NCI-H460 (cell line): ENCODE measurements at regions not wholly inside any gene's neighbourhood (a gene's known extent, or its start where the extent isn't known, plus 50 kb on each side); places are given as distances from the start of the nearest gene placed in this dataset.

ENCODE experiments used
- DNase-seq: peaks from one replicate; pipeline ENCODE4 v3.0.0-alpha.2; 2016; ENCODE audit warnings: low read depth; ENCODE audit errors: extremely low read depth

GRCh38 chr2:17309741-17310339 is 208.4 kb downstream of the RAD51AP2 start:
- DNase-seq = peak; percentile 40

DNA sequence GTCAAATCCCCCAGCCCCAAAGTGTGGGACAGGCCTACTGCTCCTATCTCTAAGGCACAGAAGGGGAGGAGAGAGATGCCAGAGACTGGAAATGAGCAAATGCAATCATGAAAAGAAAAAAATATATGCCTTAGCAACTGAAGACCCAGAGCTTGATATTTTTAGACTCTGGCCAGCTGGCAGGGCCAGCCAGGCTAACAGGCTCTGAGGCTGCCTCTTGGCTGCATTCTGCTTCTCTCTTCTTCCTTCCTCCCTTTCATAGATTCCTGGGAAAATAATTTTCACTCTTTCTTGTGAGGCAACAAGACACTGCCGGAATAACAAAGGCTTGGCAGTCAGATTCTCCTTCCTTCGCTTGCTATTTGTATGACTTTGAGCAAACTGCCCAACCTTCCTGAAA is 209.1 kb downstream of the RAD51AP2 start:
- no peak for DNase-seq

- no peak for DNase-seq
Measured at GRCh38 chr2:17306706-17307105, 211.5 kb downstream of the RAD51AP2 start.

DNA sequence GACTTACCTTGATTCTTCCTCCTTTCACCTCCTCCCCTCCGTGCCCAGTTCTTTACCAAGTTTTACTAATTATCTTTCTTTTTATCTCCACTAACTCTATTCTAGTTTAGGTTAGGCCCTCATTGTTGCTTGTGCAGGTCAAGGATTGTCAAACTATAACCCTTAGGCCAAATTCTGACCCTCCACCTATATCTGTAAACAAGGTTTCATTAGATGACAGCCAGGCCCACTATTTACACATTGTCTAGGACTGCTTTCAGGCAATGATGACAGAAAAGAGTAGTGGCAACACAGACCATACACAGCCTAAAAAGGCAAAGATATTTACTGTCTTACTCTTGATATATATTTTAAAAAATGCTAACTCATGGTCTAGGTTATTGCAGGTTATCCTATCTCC is 212.0 kb downstream of the RAD51AP2 start:
- DNase-seq = no peak

DNA sequence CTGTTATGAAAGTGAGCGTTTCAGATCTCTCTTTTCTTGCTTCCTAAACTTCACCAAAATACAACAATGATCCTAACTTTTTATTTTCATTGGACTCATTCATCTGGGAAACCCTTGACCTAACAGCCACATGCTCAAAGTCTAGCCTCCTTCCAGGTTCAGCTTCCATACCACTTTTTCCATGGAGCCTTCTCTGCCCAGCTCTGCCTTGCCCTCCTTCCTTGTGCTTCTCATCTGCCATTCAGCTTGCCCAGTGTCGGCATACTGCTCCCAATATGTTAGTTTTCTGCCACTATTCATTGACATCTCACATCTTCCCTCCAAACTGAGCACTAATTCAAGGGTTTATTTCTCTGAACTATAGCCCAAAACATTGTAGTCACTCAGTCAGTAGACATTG is 214.7 kb downstream of the RAD51AP2 start:
- no peak for DNase-seq

GRCh38 chr2:17303054-17303453 is 215.2 kb downstream of the RAD51AP2 start:
- DNase-seq = no peak

DNA sequence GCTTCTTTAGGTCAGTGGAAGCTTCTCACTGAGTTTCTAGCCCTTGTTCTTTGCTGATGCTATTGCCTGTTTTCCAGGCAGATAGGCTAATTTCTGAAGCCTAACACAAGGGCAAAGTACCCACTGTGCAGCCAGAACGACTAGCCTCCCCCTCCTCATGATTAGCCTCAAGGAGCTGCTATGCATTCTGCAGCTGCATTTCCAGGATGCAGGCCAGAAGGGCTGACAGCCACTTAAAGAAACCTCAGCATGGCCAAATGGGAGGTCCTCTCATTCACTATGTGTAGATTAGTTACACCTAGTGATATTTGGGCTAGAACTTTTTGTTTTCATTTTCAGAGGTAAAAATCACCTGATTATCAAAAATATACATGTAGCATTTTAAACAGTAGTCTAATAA is 216.0 kb downstream of the RAD51AP2 start:
- no peak for DNase-seq

DNA sequence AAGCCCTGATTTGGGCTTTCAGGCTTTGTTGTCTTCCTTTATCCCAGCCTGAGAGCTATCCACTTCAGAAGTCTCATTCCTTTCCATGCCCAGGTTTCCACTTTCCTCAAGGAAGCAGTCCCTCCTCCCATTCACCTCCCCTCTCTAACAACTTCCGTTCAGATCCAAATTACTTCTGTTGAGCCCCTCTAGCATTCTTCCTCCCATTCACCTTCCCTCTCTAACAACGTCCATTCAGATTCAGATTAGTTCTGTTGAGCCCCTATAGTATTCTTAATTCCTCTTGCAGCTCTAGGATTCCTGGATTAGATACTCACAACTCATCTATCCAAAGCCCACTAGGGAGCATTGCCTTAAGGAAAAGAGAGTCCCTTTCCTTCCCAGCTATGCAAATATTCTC is 216.8 kb downstream of the RAD51AP2 start:
- no peak for DNase-seq

DNA sequence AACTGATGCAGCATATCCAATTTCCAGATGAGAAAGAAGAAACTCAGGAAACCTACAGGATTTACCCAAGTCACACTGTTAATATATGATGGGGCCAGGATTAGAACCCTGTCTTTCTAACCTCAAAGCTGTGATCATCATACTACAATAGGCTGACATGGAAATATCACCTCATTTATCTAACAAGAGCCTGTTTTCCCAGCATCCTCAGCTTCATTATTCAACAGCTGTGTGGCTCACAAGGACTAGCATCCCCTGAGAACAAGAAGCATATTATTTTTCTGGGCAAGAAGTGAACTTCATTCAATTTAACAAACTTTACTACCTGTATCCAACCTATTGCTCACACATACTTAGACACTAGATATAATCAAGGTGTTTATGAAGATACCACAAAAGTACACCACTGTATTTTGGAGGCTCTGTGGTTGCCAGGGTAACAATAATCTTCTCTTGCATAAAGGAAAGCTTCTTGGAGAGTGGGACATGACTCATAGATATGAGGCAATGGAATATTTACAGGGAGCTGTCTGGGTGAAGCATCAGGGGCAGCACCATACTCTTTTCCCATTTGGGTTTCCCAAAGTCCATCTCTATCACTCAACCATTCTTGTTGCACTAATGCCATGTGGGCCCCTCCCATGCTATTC is 218.2 kb downstream of the RAD51AP2 start:
- DNase-seq = no peak

DNA sequence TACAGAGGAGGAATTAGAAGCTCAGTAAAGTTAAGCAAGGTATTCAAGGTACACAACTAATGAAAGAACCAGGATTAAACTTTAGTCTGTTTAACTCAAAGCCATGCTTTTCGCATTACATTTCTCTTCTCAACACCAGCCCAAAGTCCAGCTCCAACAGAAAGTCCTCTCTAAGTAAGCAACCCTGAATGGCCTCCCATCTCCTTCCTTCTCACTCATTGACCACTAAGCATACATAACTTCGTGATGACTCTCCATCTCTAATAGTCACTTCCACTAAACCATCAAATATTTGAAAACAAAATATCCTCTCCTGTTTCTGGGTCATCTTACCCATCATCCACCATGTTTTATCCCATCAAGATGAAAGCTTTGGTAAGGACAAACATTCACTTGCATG is 219.8 kb downstream of the RAD51AP2 start:
- DNase-seq = no peak

GRCh38 chr2:17296686-17297085 is 221.6 kb downstream of the RAD51AP2 start:
- no peak for DNase-seq

DNA sequence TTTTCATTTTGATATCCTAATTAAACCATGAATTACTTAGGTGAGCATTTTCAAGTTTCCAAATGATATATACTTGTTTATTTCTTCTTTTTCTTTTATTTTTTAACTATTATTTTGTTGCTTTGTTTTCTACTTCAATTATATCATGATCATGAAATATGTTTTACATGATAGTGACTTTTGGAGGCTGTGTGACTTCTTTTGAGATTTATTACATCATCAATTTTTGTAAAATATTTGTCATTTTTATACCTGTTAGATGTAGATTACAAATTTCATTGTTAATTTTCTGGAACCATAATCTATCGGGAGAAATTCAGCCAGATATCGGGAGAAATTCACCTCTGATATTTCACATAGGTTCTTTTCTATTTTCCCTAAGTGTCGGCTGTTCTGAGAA is 228.6 kb downstream of the RAD51AP2 start:
- no peak for DNase-seq

- no peak for DNase-seq
Measured at GRCh38 chr2:17287183-17287582, 231.1 kb downstream of the RAD51AP2 start.

- no peak for DNase-seq
Measured at GRCh38 chr2:17282826-17283225, 235.4 kb downstream of the RAD51AP2 start.

- DNase-seq = no peak
Measured at GRCh38 chr2:17282245-17282644, 236.0 kb downstream of the RAD51AP2 start.

DNA sequence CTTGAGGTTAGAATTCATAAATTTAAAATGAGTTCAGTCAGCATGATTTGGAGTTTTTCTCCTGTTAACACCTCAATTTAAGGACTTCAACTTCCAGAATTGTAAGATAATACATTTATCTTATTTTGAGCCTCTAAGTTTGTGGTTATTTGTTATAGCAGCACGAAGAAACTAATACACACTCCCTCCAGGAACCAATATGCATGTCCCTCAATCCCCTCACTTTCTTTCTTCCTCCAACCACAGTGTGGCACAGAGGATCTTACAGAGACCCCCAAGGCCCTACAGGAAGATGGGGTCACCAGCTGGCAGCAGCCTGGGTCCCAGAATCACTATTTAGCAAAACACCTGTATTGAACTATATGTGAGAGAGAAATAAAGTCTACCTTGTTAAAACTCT is 242.0 kb downstream of the RAD51AP2 start:
- no peak for DNase-seq

- DNase-seq = no peak
Measured at GRCh38 chr2:17272652-17273525, 245.4 kb downstream of the RAD51AP2 start.

DNA sequence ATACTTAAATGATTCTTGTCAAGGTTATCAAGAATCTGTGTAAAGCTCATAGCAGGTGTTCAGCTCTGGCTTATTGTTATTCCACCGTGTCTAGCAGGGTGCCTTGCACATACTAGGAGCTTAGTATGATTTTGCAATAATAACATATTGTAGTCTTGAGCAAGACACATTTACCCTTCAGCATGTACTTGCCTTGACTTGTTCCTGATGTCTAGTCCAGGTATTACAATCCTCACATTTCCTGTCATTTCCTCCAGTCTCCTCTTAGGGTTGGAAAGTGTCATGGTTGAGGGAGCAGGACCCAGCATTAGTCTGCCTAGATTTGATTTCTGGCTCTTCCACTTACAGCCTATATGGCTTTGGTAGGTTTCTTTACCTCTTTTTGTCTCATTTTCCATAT is 246.1 kb downstream of the RAD51AP2 start:
- no peak for DNase-seq

DNA sequence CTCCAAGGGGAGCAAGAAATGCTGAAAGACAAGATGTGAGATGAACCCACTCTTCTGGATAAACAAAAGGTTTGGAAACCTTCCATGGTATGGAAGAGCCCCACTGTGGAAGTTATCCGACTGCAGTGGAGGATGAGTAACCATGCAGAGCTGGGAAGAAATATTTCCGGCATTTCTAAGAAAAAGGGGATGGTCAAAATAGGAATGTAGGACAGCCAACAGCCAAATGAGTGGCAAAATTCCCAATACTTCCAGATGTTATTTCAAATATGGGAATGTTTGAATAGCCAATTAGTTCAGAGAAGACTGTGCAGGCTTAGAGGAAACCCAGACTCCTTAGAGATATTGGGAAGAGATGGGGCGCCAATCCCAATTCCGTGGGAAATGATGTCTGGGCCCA is 246.8 kb downstream of the RAD51AP2 start:
- no peak for DNase-seq

DNA sequence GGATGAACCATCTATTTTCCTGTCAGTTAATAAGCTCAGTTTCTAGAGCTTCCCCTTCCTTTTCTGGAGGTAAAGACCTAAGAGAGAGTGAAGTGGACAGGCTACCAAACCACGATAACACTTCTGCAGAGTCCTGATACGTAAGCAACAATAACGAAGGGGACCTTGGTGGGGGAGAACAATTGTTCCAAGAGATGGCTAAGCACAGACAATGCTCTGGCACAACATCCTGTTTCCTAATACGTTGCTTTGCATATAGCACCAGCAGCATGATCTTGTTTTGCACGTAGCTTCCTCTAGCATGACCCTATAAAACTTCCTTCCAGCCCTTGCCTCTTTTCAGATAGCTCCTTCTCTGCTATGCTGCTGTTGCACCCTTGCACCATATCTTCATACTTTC is 247.3 kb downstream of the RAD51AP2 start:
- no peak for DNase-seq

DNA sequence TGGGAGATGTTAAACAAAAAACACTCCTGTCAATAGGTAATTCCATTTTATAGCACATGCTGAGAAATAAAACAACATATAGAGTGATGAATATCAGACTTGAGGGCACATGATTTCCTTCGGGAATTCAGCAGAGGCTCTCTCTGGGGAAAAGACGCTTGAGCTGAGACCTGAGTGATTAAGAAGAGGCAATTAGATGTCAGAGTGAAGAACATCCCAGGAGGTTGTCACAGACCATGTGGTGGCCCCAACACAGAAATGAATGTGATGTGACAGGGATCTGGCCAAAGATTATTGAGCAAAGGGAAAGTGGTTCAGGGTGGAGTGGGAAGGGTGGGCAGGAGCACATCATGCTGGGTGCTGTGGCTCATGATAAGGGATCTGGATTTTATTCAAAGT is 254.7 kb downstream of the RAD51AP2 start:
- no peak for DNase-seq
